Iris pigment epithelial cell (primary cell): ENCODE measurements at regions not wholly inside any gene's neighbourhood (a gene's known extent, or its start where the extent isn't known, plus 50 kb on each side); places are given as distances from the start of the nearest gene placed in this dataset.
A peak's percentile ranks its signal among the peaks of the same experiment; 100 is the strongest.

Source experiments
- DNase-seq: peaks from one replicate; pipeline ENCODE4 v3.0.0-alpha.2; 2011; ENCODE audit warnings: low read depth

DNA sequence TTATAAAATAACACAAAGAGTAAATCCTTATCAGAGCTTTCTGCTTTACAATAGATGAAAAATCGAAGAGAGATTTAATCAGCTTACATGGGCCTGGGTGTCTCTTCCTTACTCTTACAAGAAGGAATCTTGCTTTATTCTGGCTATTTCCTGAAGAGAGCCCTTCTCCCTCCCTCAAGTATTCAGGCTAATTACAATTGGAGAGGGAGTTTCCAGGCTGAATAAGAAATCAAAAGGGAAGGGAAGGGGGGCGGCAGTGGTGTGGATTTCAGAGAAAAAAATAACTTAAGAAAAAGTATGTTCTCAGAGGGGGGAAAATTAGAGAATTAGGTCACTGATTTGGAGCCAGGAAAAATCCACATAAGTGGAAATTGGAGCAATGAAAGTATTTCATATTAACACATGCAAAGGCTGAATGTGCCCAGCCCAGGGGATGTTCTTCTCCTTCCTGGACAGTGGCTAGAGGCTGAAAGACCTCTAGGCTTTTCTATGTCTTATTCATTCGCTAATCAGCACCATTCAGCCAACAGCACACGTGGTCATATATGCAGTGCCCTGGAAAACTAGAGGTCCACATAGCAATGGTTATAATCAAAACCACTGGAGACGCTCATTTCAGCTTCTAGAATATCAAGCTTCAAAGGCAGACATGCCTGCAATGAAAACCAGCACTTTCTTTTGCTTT, 158.9 kb upstream of the BTG1 start:
- no peak for DNase-seq

- DNase-seq, result no peak
Measured at GRCh38 chr12:92302041-92302829, 156.6 kb upstream of the BTG1 start.

GRCh38 chr12:92301356-92301755, 155.7 kb upstream of the BTG1 start:
- DNase-seq, result no peak

GRCh38 chr12:92300777-92301176, 155.1 kb upstream of the BTG1 start:
- no peak for DNase-seq

- DNase-seq, result no peak
Measured at GRCh38 chr12:92299744-92300143, 154.1 kb upstream of the BTG1 start.

- no peak for DNase-seq
Measured at GRCh38 chr12:92299344-92299743, 153.7 kb upstream of the BTG1 start.

DNA sequence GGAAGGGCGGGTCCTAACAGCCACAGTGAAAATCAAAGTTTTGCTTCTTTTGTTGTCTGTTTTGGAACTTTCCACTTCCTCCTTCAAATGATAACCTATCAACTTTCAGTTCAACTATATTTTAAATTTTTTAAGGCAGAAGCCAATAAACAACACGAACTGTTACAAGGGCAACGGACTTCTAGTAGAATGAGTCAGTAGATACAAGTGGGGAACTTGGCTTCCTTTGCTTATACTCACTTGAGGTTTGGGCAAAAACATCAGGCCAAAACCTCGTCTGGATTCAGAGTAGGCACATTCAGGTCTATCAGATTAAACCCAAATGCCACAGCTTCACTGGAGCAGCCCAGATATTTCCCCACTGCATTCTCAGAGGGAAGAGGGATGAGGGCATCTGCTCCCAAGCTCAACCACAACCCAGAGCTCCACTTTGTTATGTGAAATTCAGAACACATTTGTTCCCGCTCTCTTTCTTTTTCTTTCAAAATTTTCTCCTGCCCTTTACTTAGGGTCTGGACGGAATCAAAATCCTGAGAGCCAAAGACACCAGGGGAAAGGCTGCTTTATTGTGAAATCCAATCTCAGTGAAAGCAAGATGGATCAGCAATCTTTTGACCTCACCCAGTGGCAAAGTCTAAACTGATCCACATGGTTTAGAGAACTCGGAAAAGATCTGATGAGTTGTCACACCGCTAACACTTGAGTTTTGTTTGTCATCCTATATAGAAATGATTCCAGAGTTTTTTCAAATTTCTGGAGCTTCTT, 152.5 kb upstream of the BTG1 start:
- DNase-seq, result peak; percentile 86

- no peak for DNase-seq
Measured at GRCh38 chr12:92297405-92297804, 151.8 kb upstream of the BTG1 start.

- DNase-seq, result peak; percentile 46
Measured at GRCh38 chr12:92295523-92295922, 149.9 kb upstream of the BTG1 start.

GRCh38 chr12:92294676-92295440, 149.2 kb upstream of the BTG1 start:
- peak; percentile 40 for DNase-seq

GRCh38 chr12:92292016-92292415, 146.4 kb upstream of the BTG1 start:
- DNase-seq, result no peak

DNA sequence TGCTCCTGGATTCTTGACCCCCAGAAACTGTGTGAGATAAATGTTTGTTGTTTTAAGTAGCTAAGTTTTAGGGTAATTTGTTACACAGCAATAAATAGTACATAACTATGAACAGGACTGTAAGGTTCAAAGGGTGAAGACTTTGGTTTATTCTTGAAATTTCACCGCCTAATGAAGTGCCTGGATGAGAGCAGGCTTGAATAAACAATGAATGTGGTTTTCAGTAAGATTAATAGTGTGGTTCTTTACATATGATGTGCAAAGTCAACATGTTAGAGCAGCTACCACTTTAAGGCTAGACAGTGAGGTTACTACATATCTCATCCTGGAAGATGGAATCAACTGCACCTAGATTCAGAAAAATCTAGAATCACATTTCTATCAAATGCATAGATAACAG, 145.2 kb upstream of the BTG1 start:
- DNase-seq, result no peak

DNA sequence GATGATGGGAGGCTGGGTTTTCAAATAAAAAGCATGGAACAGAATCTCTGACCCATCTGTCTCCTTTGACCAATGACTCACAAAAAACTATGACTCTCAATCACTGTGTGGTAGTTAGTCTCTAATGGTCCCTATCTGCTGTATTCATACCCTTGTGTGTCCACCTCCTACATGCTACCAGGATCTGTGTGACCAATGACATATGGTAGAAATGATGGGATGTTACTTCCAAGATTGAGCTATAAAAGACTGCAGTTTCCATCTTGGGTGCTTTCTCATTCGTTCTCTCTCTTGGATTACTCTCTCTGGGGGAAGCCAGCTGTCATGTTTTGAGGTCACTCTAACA, 144.7 kb upstream of the BTG1 start:
- peak; percentile 38 for DNase-seq

GRCh38 chr12:92289629-92290349, 144.1 kb upstream of the BTG1 start:
- peak; percentile 69 for DNase-seq

- DNase-seq, result no peak
Measured at GRCh38 chr12:92288561-92288960, 142.9 kb upstream of the BTG1 start.

- no peak for DNase-seq
Measured at GRCh38 chr12:92278378-92278828, 132.8 kb upstream of the BTG1 start.

- DNase-seq, result no peak
Measured at GRCh38 chr12:92277795-92278194, 132.1 kb upstream of the BTG1 start.

DNA sequence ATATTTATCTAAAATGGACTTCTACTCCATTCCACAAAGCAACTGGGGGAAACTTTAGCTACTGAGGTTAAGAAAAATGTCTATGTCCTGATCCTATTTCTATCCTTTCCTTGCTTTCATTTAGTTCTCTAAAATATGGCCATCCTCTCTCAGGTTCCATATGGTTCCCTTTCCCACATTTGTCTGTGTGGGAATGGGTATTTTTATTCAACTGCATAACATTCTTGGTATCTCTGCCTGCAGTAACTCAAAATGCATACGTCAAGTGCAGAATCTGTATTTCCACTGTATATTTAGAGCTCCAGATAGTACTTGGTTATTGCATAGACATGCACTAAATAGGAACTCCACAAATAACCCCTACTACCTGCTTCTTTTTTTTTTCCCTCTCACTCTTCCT, 130.6 kb upstream of the BTG1 start:
- no peak for DNase-seq

GRCh38 chr12:92275443-92276154, 130.0 kb upstream of the BTG1 start:
- DNase-seq, result no peak

GRCh38 chr12:92273076-92273475, 127.4 kb upstream of the BTG1 start:
- no peak for DNase-seq
